ENCODE measurements at regions not wholly inside any gene's neighbourhood (a gene's known extent, or its start where the extent isn't known, plus 50 kb on each side); places are given as distances from the start of the nearest gene placed in this dataset.
"Not testable (repeated sequence)": the region's sequence is repeated elsewhere in the genome, so short reads cannot be mapped to it uniquely, and the experiment has no call there.

DNA sequence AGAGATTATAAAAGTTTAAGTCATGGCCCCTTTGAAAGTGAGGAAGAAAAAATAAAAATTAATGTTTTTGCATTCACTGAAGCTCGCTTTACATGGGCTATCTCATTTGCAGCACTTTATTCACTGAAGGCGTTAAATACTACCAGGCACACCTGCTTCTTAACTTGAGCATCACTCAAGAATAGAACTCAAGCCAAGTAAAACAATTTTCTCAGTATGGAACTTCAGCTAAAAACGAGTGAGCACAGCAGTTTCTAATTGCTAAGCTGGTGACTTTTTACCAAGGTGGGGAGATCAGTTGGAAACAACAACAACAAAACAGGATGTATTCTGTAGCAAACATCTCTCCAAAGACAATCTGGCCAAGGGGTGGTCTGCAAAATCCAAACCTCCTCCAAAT is 405.6 kb downstream of the RAB38 start:
- intact Hi-C loops (cut with micrococcal nuclease) = no loop called here

GRCh38 chr11:87767615-87768014 is 407.6 kb downstream of the RAB38 start:
- intact Hi-C loops (cut with micrococcal nuclease) = no loop called here

- intact Hi-C loops (cut with micrococcal nuclease) = not testable (repeated sequence)
These were observed 411.2 kb downstream of the RAB38 start for GRCh38 chr11:87764075-87764474.

GRCh38 chr11:87754685-87755084 is 420.6 kb downstream of the RAB38 start:
- intact Hi-C loops (cut with micrococcal nuclease) = no loop called here

- intact Hi-C loops (cut with micrococcal nuclease) = no loop called here
These were observed 422.1 kb downstream of the RAB38 start for GRCh38 chr11:87753143-87753542.

GRCh38 chr11:87743007-87743406 is 432.2 kb downstream of the RAB38 start:
- intact Hi-C loops (cut with micrococcal nuclease) = no loop called here

GRCh38 chr11:87740968-87741367 is 434.3 kb downstream of the RAB38 start:
- intact Hi-C loops (cut with micrococcal nuclease) = no loop called here

DNA sequence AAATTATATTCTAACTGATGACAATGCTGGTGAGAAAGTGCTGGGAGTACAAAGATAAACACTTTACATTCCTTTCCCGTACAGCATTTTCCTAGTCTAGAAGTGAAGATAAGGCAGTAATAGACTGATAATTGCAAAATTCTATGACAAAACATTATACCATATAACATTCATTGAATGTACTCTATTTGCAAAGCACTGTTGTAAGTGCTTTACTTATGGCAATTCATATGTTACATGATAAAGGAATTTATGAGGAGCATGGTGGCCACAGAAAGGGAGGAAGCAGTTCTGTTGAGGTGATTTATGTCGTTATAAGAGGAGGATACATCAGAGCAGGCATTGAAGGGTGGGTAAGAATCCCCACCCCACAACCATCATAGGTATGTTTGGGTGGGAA is 434.8 kb downstream of the RAB38 start:
- intact Hi-C loops (cut with micrococcal nuclease) = no loop called here

DNA sequence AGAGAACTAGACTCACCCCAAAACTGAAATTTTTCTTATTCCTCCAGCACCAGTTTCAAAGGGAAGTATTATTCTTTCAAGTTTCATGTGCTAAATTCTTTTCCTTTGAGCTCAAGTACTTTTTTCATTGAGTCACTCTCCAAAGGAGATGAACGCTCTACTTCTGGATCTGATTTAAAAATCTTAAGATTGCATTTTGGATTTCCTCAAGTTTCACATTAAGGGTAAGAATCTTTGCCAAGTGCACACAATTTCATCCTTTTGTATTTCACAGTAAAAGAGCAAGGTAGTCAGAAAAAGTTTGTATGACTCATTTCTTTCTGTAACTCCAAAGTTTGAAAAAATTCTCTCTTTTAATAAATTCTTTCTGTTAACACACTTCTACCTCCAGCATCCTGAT is 435.5 kb downstream of the RAB38 start:
- intact Hi-C loops (cut with micrococcal nuclease) = no loop called here

- intact Hi-C loops (cut with micrococcal nuclease) = no loop called here
These were observed 436.0 kb downstream of the RAB38 start for GRCh38 chr11:87739261-87739660.

DNA sequence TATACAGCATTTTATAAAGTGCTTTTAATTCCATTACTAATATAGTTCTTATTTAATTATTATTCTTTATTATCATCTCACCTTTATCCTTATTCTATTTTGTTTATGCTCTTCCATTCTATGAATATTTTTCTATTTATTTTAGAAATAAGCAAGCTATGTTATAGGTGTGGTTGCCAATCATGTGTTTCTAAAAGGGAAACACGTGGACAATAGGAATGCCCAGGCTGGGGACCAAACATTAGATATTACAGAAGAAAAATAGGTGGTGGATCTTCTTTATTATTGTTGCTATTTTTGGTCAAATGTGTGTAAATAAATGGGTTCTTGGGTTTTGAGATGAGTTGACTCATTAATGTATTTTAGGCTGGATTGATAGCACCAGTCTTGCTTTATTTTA is 438.3 kb downstream of the RAB38 start:
- intact Hi-C loops (cut with micrococcal nuclease) = no loop called here

DNA sequence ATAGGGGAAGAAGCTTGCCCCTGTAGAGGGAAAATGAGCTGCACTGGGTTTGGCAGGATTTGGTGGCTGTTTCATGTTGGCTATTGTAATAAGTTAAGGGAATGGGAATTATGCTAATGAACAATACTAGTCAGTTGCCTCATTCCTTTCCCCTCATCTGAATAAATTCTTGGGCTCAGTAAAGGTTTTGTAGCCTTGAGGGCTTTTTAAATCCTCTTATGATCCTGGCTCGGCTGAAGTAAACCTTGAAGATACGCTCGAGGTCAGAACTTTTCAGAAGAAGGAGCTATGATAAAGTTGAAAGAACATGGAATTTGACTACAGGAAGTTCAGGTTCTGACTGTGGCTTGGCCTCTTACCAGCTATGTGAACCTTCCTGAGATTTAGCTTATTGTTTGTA is 448.7 kb downstream of the RAB38 start:
- intact Hi-C loops (cut with micrococcal nuclease) = loop anchor here (10.0 kb wide), 1 partner anchor 372 kb away; no protein-coding TSS in a partner anchor

DNA sequence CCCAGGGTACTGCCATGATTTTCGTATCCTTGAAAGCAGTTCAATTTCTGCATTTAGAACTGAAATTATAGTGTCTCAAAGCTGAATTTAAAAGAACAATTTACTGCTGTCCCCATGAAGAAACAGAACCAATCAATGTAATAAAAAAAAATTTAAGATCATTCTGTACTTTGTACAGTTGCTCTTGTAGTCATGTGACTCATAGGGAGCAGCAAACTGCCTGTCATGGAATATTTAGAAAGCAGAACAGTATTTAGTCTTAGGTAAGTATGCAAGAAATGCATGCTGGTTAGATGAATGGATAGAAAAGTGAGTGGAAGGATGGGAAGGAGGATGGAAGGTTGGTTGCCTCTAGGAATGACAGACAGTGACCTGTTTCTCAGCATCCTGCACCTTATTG is 450.9 kb downstream of the RAB38 start:
- intact Hi-C loops (cut with micrococcal nuclease) = loop anchor here (10.0 kb wide), 1 partner anchor 370 kb away; no protein-coding TSS in a partner anchor

DNA sequence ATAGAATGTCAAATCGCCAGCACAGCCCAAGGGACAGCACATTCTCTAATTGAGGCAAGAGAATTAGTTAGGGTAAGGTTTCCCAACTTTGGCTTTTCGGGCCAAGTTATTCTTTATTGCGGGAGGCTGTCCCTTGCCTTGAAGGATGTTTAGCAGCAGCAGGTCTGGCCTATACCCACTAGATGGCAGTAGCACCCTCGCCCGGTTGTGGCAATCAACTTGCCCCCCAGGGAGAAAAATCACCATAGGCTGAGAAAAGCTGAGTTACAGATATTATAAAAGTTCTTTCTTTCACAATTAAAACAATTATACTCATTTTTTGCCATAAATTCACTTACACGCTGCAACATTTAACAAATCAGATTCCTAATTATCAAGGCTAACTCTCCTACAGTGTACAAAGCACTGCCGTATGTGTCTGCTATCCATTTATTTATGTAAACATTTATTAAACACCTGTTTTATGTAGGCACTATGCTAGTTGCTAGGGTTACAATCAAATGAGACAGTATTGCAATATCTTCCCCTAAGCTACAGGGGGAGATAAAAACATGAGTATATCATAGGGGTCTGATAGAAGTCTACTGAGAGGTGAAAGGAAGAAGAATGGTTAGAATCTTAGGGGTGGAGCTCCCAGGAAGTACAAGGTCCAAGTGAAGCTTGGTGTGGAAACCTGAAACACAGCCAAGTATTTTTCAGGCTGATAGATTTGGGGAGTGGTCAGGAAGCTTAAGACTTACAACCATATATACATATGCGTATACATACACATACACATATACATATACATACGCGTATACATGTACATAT is 452.3 kb downstream of the RAB38 start:
- intact Hi-C loops (cut with micrococcal nuclease) = loop anchor here (1.0 to 10.0 kb wide), 3 partner anchors 368 to 829 kb away; no protein-coding TSS in a partner anchor

DNA sequence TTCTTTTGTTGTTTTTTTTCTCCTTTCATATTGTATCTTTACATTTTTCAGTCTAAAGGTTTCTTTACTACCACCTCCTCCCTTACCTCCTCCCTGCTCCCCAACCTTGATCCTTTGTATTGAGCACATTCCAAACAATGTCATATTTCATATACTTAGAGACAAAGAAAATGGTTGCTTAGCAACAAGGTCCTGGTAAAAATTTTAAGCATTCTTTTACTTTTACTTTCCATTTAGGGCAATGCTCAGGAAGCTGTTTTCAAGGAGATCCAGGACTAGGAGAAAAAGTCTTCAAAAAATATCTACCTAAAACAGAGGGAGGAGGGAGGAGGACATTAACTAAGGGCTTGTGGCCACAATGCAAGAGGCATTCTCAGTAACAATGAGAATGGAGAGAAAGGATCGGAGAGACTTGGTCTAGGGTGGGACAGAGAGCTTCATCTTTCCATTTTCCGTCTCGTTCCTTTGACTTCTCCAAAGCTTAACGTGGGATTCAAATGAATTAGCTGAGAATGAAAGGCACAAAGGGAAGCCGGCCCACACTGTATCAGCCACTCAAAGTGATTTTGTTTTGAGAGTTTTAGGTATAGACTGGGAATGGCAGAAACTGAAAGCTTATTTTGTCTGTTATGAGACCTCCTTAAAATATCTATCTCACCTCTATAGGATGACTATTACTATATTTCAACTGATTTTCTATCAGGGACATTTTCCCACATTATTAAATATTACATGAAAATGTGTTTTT is 455.7 kb downstream of the RAB38 start:
- intact Hi-C loops (cut with micrococcal nuclease) = loop anchor here (10.0 kb wide), 1 partner anchor 365 kb away; no protein-coding TSS in a partner anchor

GRCh38 chr11:87712802-87713202 is 462.4 kb downstream of the RAB38 start:
- intact Hi-C loops (cut with micrococcal nuclease) = no loop called here

GRCh38 chr11:87712391-87712790 is 462.9 kb downstream of the RAB38 start:
- intact Hi-C loops (cut with micrococcal nuclease) = no loop called here

GRCh38 chr11:87703589-87703988 is 471.7 kb downstream of the RAB38 start:
- intact Hi-C loops (cut with micrococcal nuclease) = not testable (repeated sequence)

DNA sequence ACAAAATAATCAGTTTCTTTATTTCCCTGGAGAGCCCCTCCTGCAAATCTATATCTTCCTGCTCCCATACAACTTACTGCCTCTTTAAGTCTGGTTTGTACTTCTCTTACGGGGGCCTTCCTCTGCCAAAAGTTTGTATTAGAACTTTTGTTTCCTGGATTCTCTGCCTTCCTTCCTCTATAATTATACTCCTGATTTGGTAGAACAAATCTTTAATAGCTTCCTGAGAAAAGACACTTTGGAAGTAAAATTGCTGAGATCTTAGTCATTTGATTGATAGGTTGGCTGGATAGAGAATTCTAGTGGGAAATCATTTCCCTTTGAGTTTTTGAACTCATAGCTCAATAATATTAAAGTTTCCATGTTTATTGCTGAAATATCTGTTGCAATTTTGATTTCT is 499.2 kb downstream of the RAB38 start:
- intact Hi-C loops (cut with micrococcal nuclease) = no loop called here

GRCh38 chr11:87666730-87667129 is 508.5 kb downstream of the RAB38 start:
- intact Hi-C loops (cut with micrococcal nuclease) = no loop called here

GRCh38 chr11:87662287-87662686 is 513.0 kb downstream of the RAB38 start:
- intact Hi-C loops (cut with micrococcal nuclease) = no loop called here

GRCh38 chr11:87660926-87661660 is 514.1 kb downstream of the RAB38 start:
- intact Hi-C loops (cut with micrococcal nuclease) = no loop called here
